Liver (tissue), 8 donors: ENCODE measurements at regions not wholly inside any gene's neighbourhood (a gene's known extent, or its start where the extent isn't known, plus 50 kb on each side); places are given as distances from the start of the nearest gene placed in this dataset.

Experiments
- DNase-seq: peaks from one replicate; pipeline ENCODE4 v3.0.0-alpha.2; 2017; ENCODE audit warnings: low spot score
- H3K27ac ChIP-seq, 2 donors: one replicate each; pipeline ENCODE4 v1.7.0; 2013; ENCODE audit warnings: inconsistent platforms in 2 of 2, low read length in 2 of 2, control low read depth in 1 of 2, low read depth in 1 of 2, mild to moderate bottlenecking in 1 of 2
- H3K27me3 ChIP-seq, 4 donors: one replicate each; pipeline versions ENCODE4 v1.6.1 to v1.7.0; 2013; ENCODE audit warnings: low read length in 3 of 4, inconsistent platforms in 1 of 4, mild to moderate bottlenecking in 1 of 4, moderate library complexity in 1 of 4; ENCODE audit not compliant: control insufficient read depth in 4 of 4, insufficient read depth in 4 of 4
- H3K36me3 ChIP-seq, 4 donors: one replicate each; pipeline versions ENCODE4 v1.6.1 to v1.7.0; 2013; ENCODE audit warnings: low read length in 3 of 4, mild to moderate bottlenecking in 3 of 4, low read depth in 1 of 4, moderate library complexity in 1 of 4; ENCODE audit not compliant: control insufficient read depth in 4 of 4, insufficient read depth in 3 of 4
- H3K4me1 ChIP-seq, 4 donors: one replicate each; pipeline versions ENCODE4 v1.6.1 to v1.7.0; 2013; ENCODE audit warnings: low read length in 3 of 4, mild to moderate bottlenecking in 3 of 4, moderate library complexity in 1 of 4; ENCODE audit not compliant: control insufficient read depth in 4 of 4, insufficient read depth in 4 of 4
- H3K4me3 ChIP-seq, 3 donors: one replicate each; pipeline versions ENCODE4 v1.6.1 to v1.7.0; 2013; ENCODE audit warnings: low read length in 3 of 3, control low read depth in 1 of 3, low read depth in 1 of 3, mild to moderate bottlenecking in 1 of 3
- H3K9ac ChIP-seq, 2 donors: one replicate each; pipeline ENCODE4 v1.7.0; 2013; ENCODE audit warnings: low read length in 2 of 2, mild to moderate bottlenecking in 2 of 2, moderate library complexity in 2 of 2, control low read depth in 1 of 2, low read depth in 1 of 2
- H3K9me3 ChIP-seq, 4 donors: one replicate each; pipeline versions ENCODE4 v1.6.1 to v1.7.0; 2013; ENCODE audit warnings: low read length in 3 of 4; ENCODE audit not compliant: control insufficient read depth in 4 of 4
- EGR1 ChIP-seq, 2 donors: IDR thresholded peaks; 2 replicates each; pipeline ENCODE4 v1.6.1; 2016 to 2018; ENCODE audit warnings: antibody characterized with exemption in 2 of 2, low read depth in 2 of 2
- FOXA1 ChIP-seq: IDR thresholded peaks from 2 replicates; pipeline ENCODE4 v1.6.1; 2016; ENCODE audit warnings: antibody characterized with exemption
- FOXA2 ChIP-seq: IDR thresholded peaks from 2 replicates; pipeline ENCODE4 v1.6.1; 2016; ENCODE audit warnings: antibody characterized with exemption
- GABPA ChIP-seq, 2 donors: IDR thresholded peaks in 1 of 2; conservative IDR thresholded peaks in 1 of 2; 2 replicates each; pipeline ENCODE4 v1.6.1; 2016; ENCODE audit warnings: antibody characterized with exemption in 2 of 2, mild to moderate bottlenecking in 1 of 2, moderate library complexity in 1 of 2
- HNF4A ChIP-seq, 2 donors: conservative IDR thresholded peaks; 2 replicates each; pipeline ENCODE4 v1.6.1; 2016; ENCODE audit warnings: antibody characterized with exemption in 2 of 2, mild to moderate bottlenecking in 2 of 2
- JUND ChIP-seq, 2 donors: IDR thresholded peaks; 2 replicates each; pipeline ENCODE4 v1.6.1; 2016; ENCODE audit warnings: antibody characterized with exemption in 2 of 2
- NR2F2 ChIP-seq: IDR thresholded peaks from 2 replicates; pipeline ENCODE4 v1.6.1; 2016; ENCODE audit warnings: antibody characterized with exemption
- RAD21 ChIP-seq, 2 donors: IDR thresholded peaks; 2 replicates each; pipeline ENCODE4 v1.6.1; 2016; ENCODE audit warnings: antibody characterized with exemption in 2 of 2, mild to moderate bottlenecking in 2 of 2
- RXRA ChIP-seq, 2 donors: IDR thresholded peaks; 2 replicates each; pipeline ENCODE4 v1.6.1; 2017 to 2018; ENCODE audit warnings: antibody characterized with exemption in 2 of 2, mild to moderate bottlenecking in 1 of 2
- SP1 ChIP-seq: IDR thresholded peaks from 2 replicates; pipeline ENCODE4 v1.6.1; 2018; ENCODE audit warnings: antibody characterized with exemption, mild to moderate bottlenecking
- TAF1 ChIP-seq: conservative IDR thresholded peaks from 2 replicates; pipeline ENCODE4 v1.6.1; 2016; ENCODE audit warnings: antibody characterized with exemption, mild to moderate bottlenecking
- YY1 ChIP-seq: IDR thresholded peaks from 2 replicates; pipeline ENCODE4 v1.6.1; 2016; ENCODE audit warnings: antibody characterized with exemption, mild to moderate bottlenecking
- WGBS: extraction: QIAGEN DNeasy Blood & Tissue Kit; methylation state at CpG from one replicate; pipeline ENCODE4 v1.1.7; 2013; 5-methylcytosine and 5-hydroxymethylcytosine counted together
- TF ChIP-seq, protein P1 (sequence below): IDR thresholded peaks from 2 replicates; pipeline ENCODE4 v1.6.1; 2016; ENCODE audit warnings: antibody characterized with exemption
- TF ChIP-seq, protein P2 (sequence below): fragments of 150-350 bp; IDR thresholded peaks from 2 replicates; pipeline ENCODE4 v1.5.1; 2017; ENCODE audit warnings: improper control_type of control experiment, low read depth, low read length; ENCODE audit not compliant: missing input control
- TF ChIP-seq, protein P3 (sequence below): IDR thresholded peaks from 2 replicates; pipeline ENCODE4 v1.6.1; 2016; ENCODE audit warnings: antibody characterized with exemption, mild to moderate bottlenecking
- TF ChIP-seq, protein P4 (sequence below): IDR thresholded peaks from 2 replicates; pipeline ENCODE4 v1.6.1; 2016; ENCODE audit warnings: antibody characterized with exemption
- TF ChIP-seq, protein P5 (sequence below): IDR thresholded peaks from 2 replicates; pipeline ENCODE4 v1.6.1; 2016; ENCODE audit warnings: antibody characterized with exemption
- donor health status: healthy.
- donor health status: healthy.
- donor health status: healthy.
- donor health status: healthy.
- donor health status: healthy.

DNA sequence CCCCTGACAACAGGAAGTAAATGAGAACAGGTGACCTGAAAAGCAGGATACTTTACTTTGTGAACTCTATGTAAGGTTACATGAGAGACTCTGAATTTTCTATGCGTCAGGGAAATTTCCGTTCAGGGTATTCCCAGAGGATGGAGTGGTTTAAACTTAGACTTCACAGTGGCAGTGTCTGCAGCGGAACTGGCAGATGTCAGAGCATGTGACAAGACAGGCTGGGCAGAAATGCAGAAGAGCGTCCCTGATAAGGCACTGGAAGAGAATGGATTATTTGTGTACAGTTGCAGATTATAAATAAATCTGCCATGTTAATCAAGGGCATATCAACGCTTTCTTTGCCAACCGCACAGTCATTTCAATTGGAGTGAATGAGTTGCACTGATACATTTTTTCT is 598.4 kb upstream of the ZNF717 start:
- 73% methylated on average over 6 of the region's 6 CpGs for WGBS
- Histone ChIP-seq H3K4me3 (no peak overlapping the region), H3K27ac (no peak overlapping the region), H3K27me3 (no peaks in the 10 kb centered on the region), H3K36me3 (no peaks in the 10 kb centered on the region), H3K9ac (no peak overlapping the region), H3K9me3 (no peaks in the 10 kb centered on the region), H3K4me1 (no peaks in the 10 kb centered on the region)
- TF ChIP-seq, protein P1, sequence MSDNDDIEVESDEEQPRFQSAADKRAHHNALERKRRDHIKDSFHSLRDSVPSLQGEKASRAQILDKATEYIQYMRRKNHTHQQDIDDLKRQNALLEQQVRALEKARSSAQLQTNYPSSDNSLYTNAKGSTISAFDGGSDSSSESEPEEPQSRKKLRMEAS, result no peak
- DNase-seq, result no peak

DNA sequence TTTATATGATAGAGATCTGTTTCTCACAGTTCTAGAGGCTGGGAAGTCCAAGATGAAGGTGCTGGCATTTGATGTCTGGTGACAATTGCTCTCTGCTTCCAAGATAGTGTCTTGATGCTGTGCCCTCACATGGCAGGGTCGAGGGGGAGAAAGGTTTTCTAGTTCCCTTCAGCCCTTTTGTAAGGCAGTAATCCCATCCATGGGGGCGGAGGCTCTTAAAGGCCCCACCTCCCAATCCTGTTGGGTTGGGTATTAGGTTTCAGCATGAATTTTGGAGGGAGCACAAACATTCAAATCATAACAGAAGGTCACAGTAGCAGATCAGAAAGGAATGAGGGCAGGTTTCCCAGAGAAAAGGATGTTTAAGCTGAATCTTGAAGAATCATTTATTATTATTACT is 601.7 kb upstream of the ZNF717 start:
- Histone ChIP-seq H3K27me3 (no peaks in the 10 kb centered on the region), H3K27ac (no peak overlapping the region), H3K4me1 (no peaks in the 10 kb centered on the region), H3K9me3 (no peaks in the 10 kb centered on the region), H3K4me3 (no peak overlapping the region), H3K9ac (no peak overlapping the region), H3K36me3 (no peaks in the 10 kb centered on the region)
- no peak for DNase-seq
- WGBS, result 56% methylated on average over 2 of the region's 2 CpGs
- TF ChIP-seq, protein P2, sequence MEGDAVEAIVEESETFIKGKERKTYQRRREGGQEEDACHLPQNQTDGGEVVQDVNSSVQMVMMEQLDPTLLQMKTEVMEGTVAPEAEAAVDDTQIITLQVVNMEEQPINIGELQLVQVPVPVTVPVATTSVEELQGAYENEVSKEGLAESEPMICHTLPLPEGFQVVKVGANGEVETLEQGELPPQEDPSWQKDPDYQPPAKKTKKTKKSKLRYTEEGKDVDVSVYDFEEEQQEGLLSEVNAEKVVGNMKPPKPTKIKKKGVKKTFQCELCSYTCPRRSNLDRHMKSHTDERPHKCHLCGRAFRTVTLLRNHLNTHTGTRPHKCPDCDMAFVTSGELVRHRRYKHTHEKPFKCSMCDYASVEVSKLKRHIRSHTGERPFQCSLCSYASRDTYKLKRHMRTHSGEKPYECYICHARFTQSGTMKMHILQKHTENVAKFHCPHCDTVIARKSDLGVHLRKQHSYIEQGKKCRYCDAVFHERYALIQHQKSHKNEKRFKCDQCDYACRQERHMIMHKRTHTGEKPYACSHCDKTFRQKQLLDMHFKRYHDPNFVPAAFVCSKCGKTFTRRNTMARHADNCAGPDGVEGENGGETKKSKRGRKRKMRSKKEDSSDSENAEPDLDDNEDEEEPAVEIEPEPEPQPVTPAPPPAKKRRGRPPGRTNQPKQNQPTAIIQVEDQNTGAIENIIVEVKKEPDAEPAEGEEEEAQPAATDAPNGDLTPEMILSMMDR, result no peak
- TF ChIP-seq, protein P1, result no peak
- TF ChIP-seq GABPA (IDR thresholded peaks at IDR 0.05 in 1 of 2, conservative IDR thresholded peaks at IDR 0.05 in 1 of 2) (no peak), YY1 (no peak), TAF1 (no peak), HNF4A (conservative IDR thresholded peaks at IDR 0.05) (no peak), RXRA (IDR thresholded peaks at IDR 0.05) (no peak)

DNA sequence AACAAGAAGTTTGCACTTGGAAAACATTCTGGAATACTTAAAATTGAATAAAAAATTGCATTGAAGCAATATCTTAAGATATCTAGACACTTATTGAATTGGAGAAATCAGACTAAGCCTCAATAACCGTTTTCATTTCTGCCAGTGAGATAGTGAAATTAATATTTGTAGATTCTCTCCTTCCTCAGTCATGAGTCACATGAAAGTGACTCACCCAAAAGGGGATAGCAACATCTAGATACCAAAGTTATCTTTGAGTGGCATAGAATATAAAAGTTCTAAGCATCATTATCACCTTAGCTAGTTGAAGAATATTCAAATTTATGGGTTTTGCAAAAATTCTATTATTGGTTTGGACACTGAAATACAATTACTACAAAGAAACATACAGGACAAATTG is 614.8 kb upstream of the ZNF717 start:
- 46% methylated on average over 1 of the region's 1 CpG for WGBS
- TF ChIP-seq SP1 (no peak), TAF1 (no peak), RAD21 (IDR thresholded peaks at IDR 0.05) (no peak), JUND (IDR thresholded peaks at IDR 0.05) (no peak), NR2F2 (no peak), GABPA (IDR thresholded peaks at IDR 0.05 in 1 of 2, conservative IDR thresholded peaks at IDR 0.05 in 1 of 2) (no peak), FOXA1 (no peak), EGR1 (IDR thresholded peaks at IDR 0.05; ENCODE audit: low read depth in 2 of 2) (no peak), RXRA (IDR thresholded peaks at IDR 0.05) (no peak), YY1 (no peak), HNF4A (conservative IDR thresholded peaks at IDR 0.05) (no peak), FOXA2 (no peak)
- TF ChIP-seq, protein P3, sequence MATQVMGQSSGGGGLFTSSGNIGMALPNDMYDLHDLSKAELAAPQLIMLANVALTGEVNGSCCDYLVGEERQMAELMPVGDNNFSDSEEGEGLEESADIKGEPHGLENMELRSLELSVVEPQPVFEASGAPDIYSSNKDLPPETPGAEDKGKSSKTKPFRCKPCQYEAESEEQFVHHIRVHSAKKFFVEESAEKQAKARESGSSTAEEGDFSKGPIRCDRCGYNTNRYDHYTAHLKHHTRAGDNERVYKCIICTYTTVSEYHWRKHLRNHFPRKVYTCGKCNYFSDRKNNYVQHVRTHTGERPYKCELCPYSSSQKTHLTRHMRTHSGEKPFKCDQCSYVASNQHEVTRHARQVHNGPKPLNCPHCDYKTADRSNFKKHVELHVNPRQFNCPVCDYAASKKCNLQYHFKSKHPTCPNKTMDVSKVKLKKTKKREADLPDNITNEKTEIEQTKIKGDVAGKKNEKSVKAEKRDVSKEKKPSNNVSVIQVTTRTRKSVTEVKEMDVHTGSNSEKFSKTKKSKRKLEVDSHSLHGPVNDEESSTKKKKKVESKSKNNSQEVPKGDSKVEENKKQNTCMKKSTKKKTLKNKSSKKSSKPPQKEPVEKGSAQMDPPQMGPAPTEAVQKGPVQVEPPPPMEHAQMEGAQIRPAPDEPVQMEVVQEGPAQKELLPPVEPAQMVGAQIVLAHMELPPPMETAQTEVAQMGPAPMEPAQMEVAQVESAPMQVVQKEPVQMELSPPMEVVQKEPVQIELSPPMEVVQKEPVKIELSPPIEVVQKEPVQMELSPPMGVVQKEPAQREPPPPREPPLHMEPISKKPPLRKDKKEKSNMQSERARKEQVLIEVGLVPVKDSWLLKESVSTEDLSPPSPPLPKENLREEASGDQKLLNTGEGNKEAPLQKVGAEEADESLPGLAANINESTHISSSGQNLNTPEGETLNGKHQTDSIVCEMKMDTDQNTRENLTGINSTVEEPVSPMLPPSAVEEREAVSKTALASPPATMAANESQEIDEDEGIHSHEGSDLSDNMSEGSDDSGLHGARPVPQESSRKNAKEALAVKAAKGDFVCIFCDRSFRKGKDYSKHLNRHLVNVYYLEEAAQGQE, result no peak
- TF ChIP-seq, protein P2, result no peak
- TF ChIP-seq, protein P4, sequence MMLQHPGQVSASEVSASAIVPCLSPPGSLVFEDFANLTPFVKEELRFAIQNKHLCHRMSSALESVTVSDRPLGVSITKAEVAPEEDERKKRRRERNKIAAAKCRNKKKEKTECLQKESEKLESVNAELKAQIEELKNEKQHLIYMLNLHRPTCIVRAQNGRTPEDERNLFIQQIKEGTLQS, result no peak
- TF ChIP-seq, protein P5, sequence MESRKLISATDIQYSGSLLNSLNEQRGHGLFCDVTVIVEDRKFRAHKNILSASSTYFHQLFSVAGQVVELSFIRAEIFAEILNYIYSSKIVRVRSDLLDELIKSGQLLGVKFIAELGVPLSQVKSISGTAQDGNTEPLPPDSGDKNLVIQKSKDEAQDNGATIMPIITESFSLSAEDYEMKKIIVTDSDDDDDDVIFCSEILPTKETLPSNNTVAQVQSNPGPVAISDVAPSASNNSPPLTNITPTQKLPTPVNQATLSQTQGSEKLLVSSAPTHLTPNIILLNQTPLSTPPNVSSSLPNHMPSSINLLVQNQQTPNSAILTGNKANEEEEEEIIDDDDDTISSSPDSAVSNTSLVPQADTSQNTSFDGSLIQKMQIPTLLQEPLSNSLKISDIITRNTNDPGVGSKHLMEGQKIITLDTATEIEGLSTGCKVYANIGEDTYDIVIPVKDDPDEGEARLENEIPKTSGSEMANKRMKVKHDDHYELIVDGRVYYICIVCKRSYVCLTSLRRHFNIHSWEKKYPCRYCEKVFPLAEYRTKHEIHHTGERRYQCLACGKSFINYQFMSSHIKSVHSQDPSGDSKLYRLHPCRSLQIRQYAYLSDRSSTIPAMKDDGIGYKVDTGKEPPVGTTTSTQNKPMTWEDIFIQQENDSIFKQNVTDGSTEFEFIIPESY, result no peak
- DNase-seq, result no peak

More for the DNA sequence above, 614.8 kb upstream of the ZNF717 start:
- no peaks in the 10 kb centered on the region for H3K36me3 ChIP-seq
- H3K4me1 ChIP-seq, result no peaks in the 10 kb centered on the region
- H3K9ac ChIP-seq, result no peak overlapping the region
- no peaks in the 10 kb centered on the region for H3K9me3 ChIP-seq
- H3K27me3 ChIP-seq, result no peaks in the 10 kb centered on the region
- no peak overlapping the region for H3K27ac ChIP-seq
- H3K4me3 ChIP-seq, result no peak overlapping the region
